Tibial nerve (tissue), 4 donors: ENCODE measurements at regions not wholly inside any gene's neighbourhood (a gene's known extent, or its start where the extent isn't known, plus 50 kb on each side); places are given as distances from the start of the nearest gene placed in this dataset.

Source experiments
- DNase-seq, 2 donors: peaks; one replicate each; pipeline ENCODE4 v3.0.0-alpha.2; 2019; ENCODE audit warnings: low spot score in 2 of 2
- H3K27ac ChIP-seq, 4 donors: fragments of 200-600 bp; sonication (generic) in 3 of 4; one replicate each; pipeline ENCODE4 v1.5.1; 2017 to 2019; ENCODE audit warnings: mild to moderate bottlenecking in 1 of 4
- H3K27me3 ChIP-seq, 2 donors: fragments of 200-600 bp; sonication (generic) in 1 of 2; one replicate each; pipeline versions ENCODE4 v1.5.1 to v1.6.0; 2017 to 2019
- H3K36me3 ChIP-seq, 3 donors: fragments of 200-600 bp; sonication (generic); one replicate each; pipeline ENCODE4 v1.5.1; 2018 to 2019
- H3K4me1 ChIP-seq, 4 donors: fragments of 200-600 bp; sonication (generic) in 3 of 4; one replicate each; pipeline ENCODE4 v1.5.1; 2017 to 2019
- H3K4me3 ChIP-seq, 4 donors: fragments of 200-600 bp; sonication (generic) in 3 of 4; one replicate each; pipeline ENCODE4 v1.5.1; 2017 to 2019; ENCODE audit warnings: mild to moderate bottlenecking in 1 of 4, moderate library complexity in 1 of 4
- H3K9me3 ChIP-seq, 4 donors: fragments of 200-600 bp; sonication (generic) in 3 of 4; one replicate each; pipeline ENCODE4 v1.5.1; 2017 to 2019
- EP300 ChIP-seq, 2 donors: sonication (generic); formaldehyde crosslinking; IDR thresholded peaks; one replicate each; pipeline ENCODE4 v1.6.1; 2017; ENCODE audit warnings: antibody characterized with exemption in 2 of 2, mild to moderate bottlenecking in 1 of 2
- POLR2A ChIP-seq, 2 donors: fragments of 450-650 bp; IDR thresholded peaks; one replicate each; pipeline ENCODE4 v1.6.1; 2017; ENCODE audit warnings: antibody characterized with exemption in 2 of 2, mild to moderate bottlenecking in 2 of 2, moderate library complexity in 2 of 2
- WGBS, 2 donors: methylation state at CpG; one replicate each; pipeline ENCODE4 v1.1.5; 2018; 5-methylcytosine and 5-hydroxymethylcytosine counted together
- TF ChIP-seq, protein P1 (sequence below), 5 experiments: fragments of 200-600 bp in 3 of 5; fragments of 450-650 bp in 2 of 5; sonication (generic) in 3 of 5; IDR thresholded peaks; one replicate each; pipeline ENCODE4 v1.5.1; 2016 to 2019; ENCODE audit warnings: antibody characterized with exemption in 5 of 5, mild to moderate bottlenecking in 3 of 5, moderate library complexity in 2 of 5

DNA sequence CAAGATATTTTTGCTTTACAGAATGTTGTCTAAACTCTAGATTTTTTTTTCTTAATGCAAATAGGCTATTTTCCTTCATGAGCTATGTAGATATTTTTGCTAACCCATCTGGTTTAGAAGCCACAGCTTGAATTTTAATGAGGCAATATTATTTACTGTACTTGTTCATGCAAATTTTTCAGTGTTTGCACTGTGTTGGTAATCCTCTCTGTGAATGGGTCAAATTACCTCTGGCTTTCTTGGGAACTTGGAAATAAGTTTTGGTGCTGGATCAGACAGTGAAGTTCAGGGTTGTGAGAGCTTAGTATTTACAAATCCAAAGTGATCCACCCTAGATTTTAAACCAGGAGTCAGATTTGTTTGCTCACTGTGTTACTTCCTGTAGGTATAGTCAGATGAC is 686.9 kb downstream of the NXPH1 start:
- Histone ChIP-seq H3K9me3 (no peaks in the 10 kb centered on the region), H3K4me1 (no peaks in the 10 kb centered on the region), H3K27me3 (no peaks in the 10 kb centered on the region), H3K27ac (no peak overlapping the region), H3K36me3 (no peaks in the 10 kb centered on the region), H3K4me3 (no peak overlapping the region)
- no peak for DNase-seq
- TF ChIP-seq, protein P1, sequence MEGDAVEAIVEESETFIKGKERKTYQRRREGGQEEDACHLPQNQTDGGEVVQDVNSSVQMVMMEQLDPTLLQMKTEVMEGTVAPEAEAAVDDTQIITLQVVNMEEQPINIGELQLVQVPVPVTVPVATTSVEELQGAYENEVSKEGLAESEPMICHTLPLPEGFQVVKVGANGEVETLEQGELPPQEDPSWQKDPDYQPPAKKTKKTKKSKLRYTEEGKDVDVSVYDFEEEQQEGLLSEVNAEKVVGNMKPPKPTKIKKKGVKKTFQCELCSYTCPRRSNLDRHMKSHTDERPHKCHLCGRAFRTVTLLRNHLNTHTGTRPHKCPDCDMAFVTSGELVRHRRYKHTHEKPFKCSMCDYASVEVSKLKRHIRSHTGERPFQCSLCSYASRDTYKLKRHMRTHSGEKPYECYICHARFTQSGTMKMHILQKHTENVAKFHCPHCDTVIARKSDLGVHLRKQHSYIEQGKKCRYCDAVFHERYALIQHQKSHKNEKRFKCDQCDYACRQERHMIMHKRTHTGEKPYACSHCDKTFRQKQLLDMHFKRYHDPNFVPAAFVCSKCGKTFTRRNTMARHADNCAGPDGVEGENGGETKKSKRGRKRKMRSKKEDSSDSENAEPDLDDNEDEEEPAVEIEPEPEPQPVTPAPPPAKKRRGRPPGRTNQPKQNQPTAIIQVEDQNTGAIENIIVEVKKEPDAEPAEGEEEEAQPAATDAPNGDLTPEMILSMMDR (IDR thresholded peaks at IDR 0.05): no peak
- TF ChIP-seq EP300 (IDR thresholded peaks at IDR 0.05): no peak
- TF ChIP-seq POLR2A (IDR thresholded peaks at IDR 0.05): no peak

GRCh38 chr7:9124320-9124719 is 690.9 kb downstream of the NXPH1 start:
- Histone ChIP-seq H3K4me3 (no peak overlapping the region), H3K27me3 (no peaks in the 10 kb centered on the region), H3K36me3 (no peaks in the 10 kb centered on the region), H3K27ac (no peak overlapping the region), H3K9me3 (no peaks in the 10 kb centered on the region), H3K4me1 (no peaks in the 10 kb centered on the region)
- no peak for DNase-seq
- TF ChIP-seq POLR2A (IDR thresholded peaks at IDR 0.05) (no peak), EP300 (IDR thresholded peaks at IDR 0.05) (no peak)
- TF ChIP-seq, protein P1 (IDR thresholded peaks at IDR 0.05): no peak
- WGBS, 2 donors: 74 to 75% methylated on average over 2 of the region's 2 CpGs

GRCh38 chr7:9125246-9125645 is 691.8 kb downstream of the NXPH1 start:
- Histone ChIP-seq H3K27ac (no peak overlapping the region), H3K36me3 (no peaks in the 10 kb centered on the region), H3K4me3 (no peak overlapping the region), H3K9me3 (no peaks in the 10 kb centered on the region), H3K4me1 (no peaks in the 10 kb centered on the region), H3K27me3 (no peaks in the 10 kb centered on the region)
- DNase-seq: no peak
- TF ChIP-seq EP300 (IDR thresholded peaks at IDR 0.05) (no peak), POLR2A (IDR thresholded peaks at IDR 0.05) (no peak)
- TF ChIP-seq, protein P1 (IDR thresholded peaks at IDR 0.05): no peak

- WGBS, 2 donors: 85 to 90% methylated on average over 5 of the region's 5 CpGs
- DNase-seq: no peak
- Histone ChIP-seq H3K36me3 (no peaks in the 10 kb centered on the region), H3K27me3 (no peaks in the 10 kb centered on the region), H3K27ac (no peak overlapping the region), H3K9me3 (no peaks in the 10 kb centered on the region), H3K4me1 (no peaks in the 10 kb centered on the region), H3K4me3 (no peak overlapping the region)
- TF ChIP-seq, protein P1 (IDR thresholded peaks at IDR 0.05): no peak
- TF ChIP-seq POLR2A (IDR thresholded peaks at IDR 0.05): no peak
- TF ChIP-seq EP300 (IDR thresholded peaks at IDR 0.05): no peak
Observed at GRCh38 chr7:9127901-9128300, 694.5 kb downstream of the NXPH1 start.

- no peaks in the 10 kb centered on the region for H3K27me3 ChIP-seq
- TF ChIP-seq, protein P1 (IDR thresholded peaks at IDR 0.05): no peak
- TF ChIP-seq POLR2A (IDR thresholded peaks at IDR 0.05): no peak
- no peak for TF ChIP-seq EP300 (IDR thresholded peaks at IDR 0.05)
- 61 to 67% methylated on average over 1 of the region's 1 CpG for WGBS, 2 donors
- no peak overlapping the region for H3K27ac ChIP-seq
- H3K36me3 ChIP-seq: no peaks in the 10 kb centered on the region
- DNase-seq: no peak
- H3K9me3 ChIP-seq: no peaks in the 10 kb centered on the region
- no peaks in the 10 kb centered on the region for H3K4me1 ChIP-seq
- H3K4me3 ChIP-seq: no peak overlapping the region
Observed at GRCh38 chr7:9148687-9149086, 715.3 kb downstream of the NXPH1 start.
